Endothelial cell (in vitro differentiated cells): ENCODE measurements at regions not wholly inside any gene's neighbourhood (a gene's known extent, or its start where the extent isn't known, plus 50 kb on each side); places are given as distances from the start of the nearest gene placed in this dataset.

Experiments used
- DNase-seq: peaks from one replicate; pipeline ENCODE4 v3.0.0; 2021; ENCODE audit warnings: low spot score
- H3K27ac Mint-ChIP-seq: one replicate; pipeline ENCODE4 v1.8.0; 2021; ENCODE audit warnings: mixed read lengths, inconsistent platforms; ENCODE audit not compliant: unreplicated experiment
- H3K27me3 Mint-ChIP-seq: one replicate; pipeline ENCODE4 v1.8.0; 2021; ENCODE audit warnings: mild to moderate bottlenecking, moderate library complexity, mixed read lengths, inconsistent platforms; ENCODE audit not compliant: unreplicated experiment
- H3K36me3 Mint-ChIP-seq: one replicate; pipeline ENCODE4 v1.8.0; 2021; ENCODE audit warnings: mild to moderate bottlenecking, low read depth, mixed read lengths, inconsistent platforms; ENCODE audit not compliant: unreplicated experiment
- H3K4me1 Mint-ChIP-seq: one replicate; pipeline ENCODE4 v1.8.0; 2021; ENCODE audit warnings: mild to moderate bottlenecking, mixed read lengths, inconsistent platforms; ENCODE audit not compliant: unreplicated experiment
- H3K4me3 Mint-ChIP-seq: one replicate; pipeline ENCODE4 v1.8.0; 2021; ENCODE audit warnings: mild to moderate bottlenecking, mixed read lengths, inconsistent platforms; ENCODE audit not compliant: unreplicated experiment
- H3K9me3 Mint-ChIP-seq: one replicate; pipeline ENCODE4 v1.8.0; 2021; ENCODE audit warnings: mixed read lengths, inconsistent platforms; ENCODE audit not compliant: unreplicated experiment
- TF ChIP-seq, protein P1 (sequence below): fragments of 200-600 bp; sonication (generic); IDR thresholded peaks from one replicate; pipeline ENCODE4 v1.5.0; 2021; ENCODE audit warnings: antibody characterized with exemption; ENCODE audit not compliant: unreplicated experiment

DNA sequence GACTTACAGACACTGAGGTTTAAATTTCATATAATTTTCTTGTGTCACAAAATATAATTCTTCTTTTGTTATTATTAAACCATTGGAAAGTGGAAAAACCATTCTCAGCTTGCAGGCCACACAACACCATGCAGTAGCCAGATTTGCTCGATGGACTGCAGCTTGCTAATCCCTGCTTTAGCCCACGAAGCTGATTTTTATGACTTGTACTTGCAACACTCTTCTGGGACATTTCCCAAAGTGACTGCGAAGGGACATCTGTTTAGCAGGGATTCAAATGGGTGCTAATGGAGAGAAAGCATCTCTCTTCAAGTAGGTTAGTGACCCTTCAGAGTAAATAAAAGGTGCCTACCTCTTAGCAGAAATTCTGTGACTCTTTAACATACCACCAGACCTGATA is 304.6 kb upstream of the ZFP64 start:
- DNase-seq: no peak
- Mint-ChIP-seq H3K4me3 (no peak overlapping the region), H3K9me3 (no peaks in the 10 kb centered on the region), H3K36me3 (no peaks in the 10 kb centered on the region), H3K4me1 (peaks cover 17% of the 10 kb centered on the region), H3K27ac (no peak overlapping the region), H3K27me3 (peaks cover 3% of the 10 kb centered on the region)
- TF ChIP-seq, protein P1, sequence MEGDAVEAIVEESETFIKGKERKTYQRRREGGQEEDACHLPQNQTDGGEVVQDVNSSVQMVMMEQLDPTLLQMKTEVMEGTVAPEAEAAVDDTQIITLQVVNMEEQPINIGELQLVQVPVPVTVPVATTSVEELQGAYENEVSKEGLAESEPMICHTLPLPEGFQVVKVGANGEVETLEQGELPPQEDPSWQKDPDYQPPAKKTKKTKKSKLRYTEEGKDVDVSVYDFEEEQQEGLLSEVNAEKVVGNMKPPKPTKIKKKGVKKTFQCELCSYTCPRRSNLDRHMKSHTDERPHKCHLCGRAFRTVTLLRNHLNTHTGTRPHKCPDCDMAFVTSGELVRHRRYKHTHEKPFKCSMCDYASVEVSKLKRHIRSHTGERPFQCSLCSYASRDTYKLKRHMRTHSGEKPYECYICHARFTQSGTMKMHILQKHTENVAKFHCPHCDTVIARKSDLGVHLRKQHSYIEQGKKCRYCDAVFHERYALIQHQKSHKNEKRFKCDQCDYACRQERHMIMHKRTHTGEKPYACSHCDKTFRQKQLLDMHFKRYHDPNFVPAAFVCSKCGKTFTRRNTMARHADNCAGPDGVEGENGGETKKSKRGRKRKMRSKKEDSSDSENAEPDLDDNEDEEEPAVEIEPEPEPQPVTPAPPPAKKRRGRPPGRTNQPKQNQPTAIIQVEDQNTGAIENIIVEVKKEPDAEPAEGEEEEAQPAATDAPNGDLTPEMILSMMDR: no peak

DNA sequence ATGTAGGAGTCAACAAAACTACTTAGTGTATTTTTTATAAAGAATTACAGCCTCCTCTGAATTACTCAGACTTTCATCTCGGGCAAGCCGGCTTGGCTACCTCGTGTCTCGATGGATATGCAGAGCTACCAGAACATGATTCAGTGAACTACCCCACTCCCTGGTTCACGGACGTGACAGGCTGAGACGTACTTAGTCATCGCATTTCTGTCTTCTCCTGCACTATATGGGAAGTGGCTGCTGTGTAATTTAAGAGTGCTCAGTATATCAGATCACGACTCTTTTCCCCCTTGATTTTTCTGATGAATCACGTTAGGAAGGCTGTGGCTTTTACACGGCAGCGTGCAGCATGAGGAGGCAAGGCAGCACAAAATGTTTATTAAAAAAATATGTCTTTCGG is 302.7 kb upstream of the ZFP64 start:
- H3K27me3 Mint-ChIP-seq: peaks cover 5% of the 10 kb centered on the region
- TF ChIP-seq, protein P1: no peak
- no peak overlapping the region for H3K27ac Mint-ChIP-seq
- no peak for DNase-seq
- H3K4me1 Mint-ChIP-seq: peaks cover 23% of the 10 kb centered on the region
- H3K4me3 Mint-ChIP-seq: no peak overlapping the region
- no peaks in the 10 kb centered on the region for H3K36me3 Mint-ChIP-seq
- H3K9me3 Mint-ChIP-seq: no peaks in the 10 kb centered on the region

DNA sequence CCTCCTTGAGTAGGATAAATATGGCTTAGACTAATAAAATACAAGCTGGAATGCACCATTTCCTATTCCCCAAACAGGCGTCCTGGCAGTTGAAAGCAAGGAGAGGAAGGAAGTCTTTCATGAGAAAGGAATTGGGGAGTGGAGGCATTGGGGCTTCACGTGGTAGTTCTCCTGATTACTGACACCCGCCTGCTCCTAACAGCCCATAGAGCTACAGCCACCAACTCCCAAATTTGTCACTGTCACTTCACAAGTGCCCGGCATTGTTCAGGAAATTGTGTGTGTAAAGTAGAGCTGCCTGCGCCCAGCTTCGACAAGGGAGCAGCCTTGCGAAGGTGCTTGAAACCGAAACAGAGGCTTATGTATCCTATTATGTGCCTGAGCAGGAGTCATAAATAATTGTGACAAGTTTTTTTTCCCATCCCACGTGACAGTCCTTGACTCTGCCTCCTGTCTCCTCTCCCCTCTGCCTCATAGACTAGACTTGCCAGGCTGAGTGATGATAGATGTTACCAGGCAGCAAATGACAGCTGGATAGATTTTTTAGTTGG is 301.7 kb upstream of the ZFP64 start:
- H3K27ac Mint-ChIP-seq: peak overlapping the region; percentile 90

DNA sequence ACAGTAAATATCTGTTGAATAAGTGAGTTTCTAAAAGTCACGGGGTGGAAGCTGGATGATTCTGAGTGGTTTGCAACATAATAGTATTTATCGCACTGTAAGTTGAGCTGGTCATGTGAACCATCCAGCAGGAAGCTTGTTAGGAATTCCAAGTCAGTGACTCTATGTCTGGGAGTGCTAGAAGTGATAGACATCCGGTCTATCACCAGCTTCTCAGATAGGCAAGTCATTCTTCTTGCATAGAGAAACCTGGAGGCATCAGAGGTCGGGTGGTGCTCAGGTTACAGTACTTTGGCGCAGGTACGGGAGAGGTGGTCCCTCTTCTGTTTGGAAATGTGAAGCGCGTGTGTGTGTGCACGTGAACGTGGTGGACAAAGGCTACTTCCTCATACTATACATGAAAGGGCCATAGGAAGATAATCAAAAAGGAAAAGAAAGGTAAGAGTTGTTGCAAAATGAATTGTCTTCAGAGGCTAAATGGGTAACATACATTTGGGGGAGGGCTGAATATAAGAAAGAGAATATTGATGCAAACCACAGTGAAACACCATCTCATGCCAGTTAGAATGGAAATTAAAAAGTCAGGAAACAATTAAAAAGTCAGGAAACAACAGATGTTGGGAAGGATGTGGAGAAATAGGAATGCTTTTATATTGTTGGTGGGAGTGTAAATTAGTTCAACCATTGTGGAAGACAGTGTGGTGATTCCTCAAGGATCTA is 299.3 kb upstream of the ZFP64 start:
- no peaks in the 10 kb centered on the region for H3K9me3 Mint-ChIP-seq
- H3K4me1 Mint-ChIP-seq: peaks cover 22% of the 10 kb centered on the region
- DNase-seq: no peak
- no peak overlapping the region for H3K4me3 Mint-ChIP-seq
- TF ChIP-seq, protein P1: no peak
- no peaks in the 10 kb centered on the region for H3K36me3 Mint-ChIP-seq
- peaks cover 6% of the 10 kb centered on the region for H3K27me3 Mint-ChIP-seq
- H3K27ac Mint-ChIP-seq: peak overlapping the region; percentile 32

More for the DNA sequence above, 301.7 kb upstream of the ZFP64 start:
- Mint-ChIP-seq H3K27me3 (peaks cover 5% of the 10 kb centered on the region), H3K9me3 (no peaks in the 10 kb centered on the region), H3K4me3 (no peak overlapping the region), H3K36me3 (no peaks in the 10 kb centered on the region), H3K4me1 (peaks cover 23% of the 10 kb centered on the region)
- TF ChIP-seq, protein P1: no peak
- peak; percentile 16 for DNase-seq

DNA sequence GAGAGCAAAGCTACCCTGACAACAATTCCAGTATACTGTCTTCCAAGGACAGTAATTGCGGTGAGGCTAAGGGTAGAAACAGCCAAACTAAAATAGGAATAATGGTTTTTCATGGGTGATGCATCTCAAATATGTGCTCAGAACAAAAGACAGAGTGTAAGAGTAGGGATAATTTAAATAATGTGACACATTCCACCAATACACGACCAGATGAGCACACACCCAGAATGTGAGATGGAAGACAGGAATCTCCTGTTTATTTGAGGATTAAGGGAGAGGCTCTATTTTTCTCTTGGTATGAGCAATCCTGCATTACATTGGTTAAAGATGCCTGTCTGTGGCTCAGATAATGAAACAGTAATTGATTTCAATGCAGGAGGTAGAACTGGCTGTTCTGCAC is 292.9 kb upstream of the ZFP64 start:
- no peak overlapping the region for H3K27ac Mint-ChIP-seq
- DNase-seq: no peak
- peaks cover 10% of the 10 kb centered on the region for H3K4me1 Mint-ChIP-seq
- H3K36me3 Mint-ChIP-seq: no peaks in the 10 kb centered on the region
- H3K9me3 Mint-ChIP-seq: no peaks in the 10 kb centered on the region
- no peak overlapping the region for H3K4me3 Mint-ChIP-seq
- H3K27me3 Mint-ChIP-seq: peaks cover 1% of the 10 kb centered on the region
- TF ChIP-seq, protein P1: no peak
